OCI-LY3 (cell line): ENCODE measurements at regions not wholly inside any gene's neighbourhood (a gene's known extent, or its start where the extent isn't known, plus 50 kb on each side); places are given as distances from the start of the nearest gene placed in this dataset.

Experiments used
- H2AFZ ChIP-seq: fragments of 200-600, 300-600 bp; shearing (Covaris generic); 2 replicates; pipeline ENCODE4 v1.6.0; 2014; ENCODE audit warnings: antibody characterized with exemption, low read depth, low read length
- H3K27ac ChIP-seq: fragments of 200-600, 300-600 bp; sonication (generic); 2 replicates; pipeline ENCODE4 v1.5.1; 2014; ENCODE audit warnings: mild to moderate bottlenecking, low read length, moderate library complexity, mixed read lengths
- H3K27me3 ChIP-seq: fragments of 200-600, 300-600 bp; sonication (generic); 2 replicates; pipeline ENCODE4 v1.6.1; 2014; ENCODE audit warnings: low read depth, low read length, mixed read lengths
- H3K36me3 ChIP-seq: fragments of 200-600, 300-600 bp; sonication (generic); replicated peaks from 2 replicates; pipeline ENCODE3; 2014; ENCODE audit warnings: low read depth, low read length, mixed read lengths
- H3K4me1 ChIP-seq: fragments of 300-600, 200-600 bp; sonication (generic); 2 replicates; pipeline ENCODE4 v1.6.1; 2014; ENCODE audit warnings: low read length, mixed read lengths
- H3K4me2 ChIP-seq: fragments of 200-600, 300-600 bp; sonication (generic); 2 replicates; pipeline ENCODE4 v1.6.1; 2014; ENCODE audit warnings: low read length, mixed read lengths
- H3K4me3 ChIP-seq: fragments of 300-600, 200-600 bp; sonication (generic); 2 replicates; pipeline ENCODE4 v1.5.1; 2014; ENCODE audit warnings: antibody characterized with exemption, mild to moderate bottlenecking, low read length, moderate library complexity
- H3K79me2 ChIP-seq: fragments of 300-600, 200-600 bp; shearing (Covaris generic); 2 replicates; pipeline ENCODE4 v1.6.1; 2014; ENCODE audit warnings: mild to moderate bottlenecking, low read length, mixed read lengths
- H3K9ac ChIP-seq: fragments of 300-600, 200-600 bp; shearing (Covaris generic); 2 replicates; pipeline ENCODE4 v1.6.0; 2014; ENCODE audit warnings: mild to moderate bottlenecking, low read length, moderate library complexity
- H3K9me3 ChIP-seq: fragments of 200-600, 300-600 bp; shearing (Covaris generic); 2 replicates; pipeline ENCODE4 v1.6.1; 2014; ENCODE audit warnings: low read length, mixed read lengths; ENCODE audit not compliant: insufficient read depth
- H4K20me1 ChIP-seq: fragments of 200-600, 300-600 bp; sonication (generic); 2 replicates; pipeline ENCODE4 v1.6.1; 2016; ENCODE audit warnings: low read length, mixed read lengths; ENCODE audit not compliant: insufficient read depth
- EZH2phosphoT487 ChIP-seq: fragments of 200-600 bp; shearing (Covaris generic); IDR thresholded peaks from 2 replicates; pipeline ENCODE4 v1.6.1; 2018; ENCODE audit warnings: antibody characterized with exemption, mixed run types, low read depth
- TF ChIP-seq, protein P1 (sequence below): fragments of 200-600, 300-600 bp; sonication (generic); IDR thresholded peaks from 2 replicates; pipeline ENCODE4 v1.5.1; 2014; ENCODE audit warnings: antibody characterized with exemption, low read length, low read depth

DNA sequence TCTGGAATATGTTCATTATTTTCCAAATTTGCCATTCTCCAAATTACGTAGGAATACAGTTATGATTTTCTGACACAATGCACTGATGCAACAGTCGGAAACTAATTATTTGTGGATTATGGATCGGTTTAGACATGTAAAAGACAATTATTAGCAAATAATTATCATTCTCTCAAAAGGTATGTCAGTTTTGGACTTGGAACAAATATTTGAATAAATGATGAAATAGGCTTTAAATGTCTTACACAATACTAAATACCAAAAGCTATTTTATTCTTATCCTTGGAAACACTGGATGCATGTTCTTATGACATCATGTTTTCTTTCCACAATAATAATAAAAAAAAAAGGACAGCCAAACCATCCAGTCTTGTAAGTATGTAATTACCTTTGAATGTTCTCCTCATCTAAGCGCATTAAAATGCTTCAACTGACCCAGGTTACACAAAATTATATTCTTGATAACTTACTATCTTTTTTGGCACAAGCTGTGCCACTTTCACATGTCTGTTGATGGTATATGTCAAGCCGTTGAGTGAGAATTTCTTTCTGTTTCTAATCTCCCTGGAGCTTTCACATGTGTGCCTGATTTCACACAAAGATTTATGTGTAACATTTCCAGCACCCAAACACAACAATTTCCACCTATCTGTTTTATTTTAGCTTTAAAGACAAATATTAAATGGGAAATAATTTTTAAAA, 238.5 kb upstream of the ZNF385D start:
- Histone ChIP-seq H3K36me3 (no peaks in the 10 kb centered on the region), H3K4me2 (no peak overlapping the region), H3K27me3 (no peaks in the 10 kb centered on the region; the same call in 1 of the 2 replicates)

DNA sequence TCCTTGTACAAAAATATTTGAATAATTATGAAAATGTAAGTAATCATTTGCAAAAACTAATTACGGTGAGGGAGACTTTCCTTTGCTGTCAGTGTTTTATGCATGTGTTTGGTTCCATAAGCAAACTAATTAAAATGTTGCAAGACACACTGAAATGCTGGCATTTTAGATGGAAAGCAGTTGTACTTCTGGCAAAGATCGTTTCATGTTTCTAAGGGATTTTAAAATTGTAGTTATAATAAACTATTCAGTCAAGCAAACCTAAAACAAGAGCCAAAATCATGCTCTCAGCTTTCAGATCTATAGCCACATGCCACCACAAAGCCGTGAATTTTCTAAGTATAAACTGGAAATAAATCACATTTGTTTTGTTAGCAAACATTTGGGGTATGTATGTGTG, 240.1 kb upstream of the ZNF385D start:
- Histone ChIP-seq H3K9ac (no peak overlapping the region), H3K4me3 (no peak overlapping the region), H3K9me3 (no peaks in the 10 kb centered on the region), H4K20me1 (no peaks in the 10 kb centered on the region), H3K4me2 (no peak overlapping the region), H3K36me3 (no peaks in the 10 kb centered on the region), H3K27ac (no peak overlapping the region), H3K27me3 (no peaks in the 10 kb centered on the region; the same call in 1 of the 2 replicates), H3K79me2 (no peaks in the 10 kb centered on the region), H3K4me1 (no peaks in the 10 kb centered on the region), H2AFZ (no peak overlapping the region)
- TF ChIP-seq EZH2phosphoT487: no peak
- TF ChIP-seq, protein P1, sequence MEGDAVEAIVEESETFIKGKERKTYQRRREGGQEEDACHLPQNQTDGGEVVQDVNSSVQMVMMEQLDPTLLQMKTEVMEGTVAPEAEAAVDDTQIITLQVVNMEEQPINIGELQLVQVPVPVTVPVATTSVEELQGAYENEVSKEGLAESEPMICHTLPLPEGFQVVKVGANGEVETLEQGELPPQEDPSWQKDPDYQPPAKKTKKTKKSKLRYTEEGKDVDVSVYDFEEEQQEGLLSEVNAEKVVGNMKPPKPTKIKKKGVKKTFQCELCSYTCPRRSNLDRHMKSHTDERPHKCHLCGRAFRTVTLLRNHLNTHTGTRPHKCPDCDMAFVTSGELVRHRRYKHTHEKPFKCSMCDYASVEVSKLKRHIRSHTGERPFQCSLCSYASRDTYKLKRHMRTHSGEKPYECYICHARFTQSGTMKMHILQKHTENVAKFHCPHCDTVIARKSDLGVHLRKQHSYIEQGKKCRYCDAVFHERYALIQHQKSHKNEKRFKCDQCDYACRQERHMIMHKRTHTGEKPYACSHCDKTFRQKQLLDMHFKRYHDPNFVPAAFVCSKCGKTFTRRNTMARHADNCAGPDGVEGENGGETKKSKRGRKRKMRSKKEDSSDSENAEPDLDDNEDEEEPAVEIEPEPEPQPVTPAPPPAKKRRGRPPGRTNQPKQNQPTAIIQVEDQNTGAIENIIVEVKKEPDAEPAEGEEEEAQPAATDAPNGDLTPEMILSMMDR: no peak

More for the DNA sequence above, 238.5 kb upstream of the ZNF385D start:
- no peaks in the 10 kb centered on the region for H4K20me1 ChIP-seq
- no peak overlapping the region for H3K9ac ChIP-seq
- H3K9me3 ChIP-seq: no peaks in the 10 kb centered on the region
- no peak overlapping the region for H3K4me3 ChIP-seq
- H3K79me2 ChIP-seq: no peaks in the 10 kb centered on the region
- H2AFZ ChIP-seq: no peak overlapping the region
- TF ChIP-seq, protein P1: no peak
- TF ChIP-seq EZH2phosphoT487: no peak
- no peak overlapping the region for H3K27ac ChIP-seq
- H3K4me1 ChIP-seq: no peaks in the 10 kb centered on the region

DNA sequence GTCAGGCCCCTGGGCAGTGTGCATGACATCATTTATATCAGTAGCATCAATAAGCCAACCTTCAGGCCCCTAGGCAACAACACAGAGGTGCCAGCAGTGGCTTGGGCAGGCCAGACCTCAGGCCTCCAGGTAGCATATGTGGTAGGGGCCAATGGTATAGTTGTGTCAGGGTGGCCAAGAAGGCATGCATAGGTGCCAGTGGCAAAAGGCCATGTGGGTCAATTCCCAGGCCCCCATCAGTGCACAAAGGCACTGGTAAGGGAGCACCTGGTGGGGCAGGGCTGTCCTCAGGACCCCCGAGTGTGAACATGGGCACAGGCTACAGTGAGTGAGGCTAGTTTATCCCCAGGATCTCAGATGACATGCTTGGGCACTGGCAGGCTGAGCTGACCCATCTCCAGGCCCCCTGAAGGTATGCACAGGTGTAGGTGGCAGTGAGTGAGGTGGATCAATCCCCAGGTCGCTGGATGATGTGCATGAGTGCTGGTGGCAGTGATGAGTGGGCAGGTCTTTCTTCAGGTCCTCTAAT, 244.1 kb upstream of the ZNF385D start:
- no peaks in the 10 kb centered on the region for H4K20me1 ChIP-seq
- H3K79me2 ChIP-seq: no peaks in the 10 kb centered on the region
- TF ChIP-seq, protein P1: no peak
- TF ChIP-seq EZH2phosphoT487: no peak
- H3K4me3 ChIP-seq: no peak overlapping the region
- no peaks in the 10 kb centered on the region for H3K36me3 ChIP-seq
- H2AFZ ChIP-seq: no peak overlapping the region
- H3K4me1 ChIP-seq: no peaks in the 10 kb centered on the region
- no peak overlapping the region for H3K27ac ChIP-seq
- no peak overlapping the region for H3K4me2 ChIP-seq
- no peaks in the 10 kb centered on the region for H3K9me3 ChIP-seq
- H3K27me3 ChIP-seq: no peaks in the 10 kb centered on the region; the same call in 1 of the 2 replicates
- no peak overlapping the region for H3K9ac ChIP-seq

DNA sequence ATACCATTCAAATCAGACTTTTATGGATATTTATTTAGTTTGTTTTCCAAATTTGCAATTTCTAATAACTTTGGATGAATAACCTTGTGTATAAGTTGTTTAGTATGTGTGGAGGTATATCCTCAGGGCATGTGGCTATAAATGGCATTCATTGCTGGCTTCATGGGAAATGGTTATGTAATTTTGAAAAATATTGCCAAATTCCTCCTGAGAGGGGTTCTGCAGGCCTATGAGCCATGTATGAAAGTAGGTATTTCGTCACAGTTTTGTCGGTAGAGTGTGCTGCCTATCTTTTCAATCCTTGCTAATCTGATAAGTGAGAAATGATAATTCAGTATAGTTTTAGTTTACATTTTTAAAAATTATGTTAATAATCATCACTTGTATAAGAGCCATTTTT, 256.4 kb upstream of the ZNF385D start:
- no peak overlapping the region for H2AFZ ChIP-seq
- H3K4me1 ChIP-seq: no peaks in the 10 kb centered on the region
- H3K79me2 ChIP-seq: no peaks in the 10 kb centered on the region
- H3K9ac ChIP-seq: no peak overlapping the region
- no peaks in the 10 kb centered on the region for H3K27me3 ChIP-seq
- H3K9me3 ChIP-seq: no peaks in the 10 kb centered on the region
- no peaks in the 10 kb centered on the region for H4K20me1 ChIP-seq
- H3K36me3 ChIP-seq: no peaks in the 10 kb centered on the region
- H3K27ac ChIP-seq: no peak overlapping the region
- no peak overlapping the region for H3K4me3 ChIP-seq
- H3K4me2 ChIP-seq: no peak overlapping the region
- TF ChIP-seq EZH2phosphoT487: no peak
- TF ChIP-seq, protein P1: no peak
